ENCODE measurements at regions not wholly inside any gene's neighbourhood (a gene's known extent, or its start where the extent isn't known, plus 50 kb on each side); places are given as distances from the start of the nearest gene placed in this dataset.

GRCh38 chr18:69239849-69240674 is 160.6 kb upstream of the DOK6 start:
- Histone ChIP-seq H3K36me3 (ENCODE audit: insufficient read depth, low read length) (no peaks in the 10 kb centered on the region), H2AFZ (ENCODE audit: low read depth, low read length) (no peak overlapping the region), H4K20me1 (ENCODE audit: insufficient read depth, low read length) (no peaks in the 10 kb centered on the region), H3K27me3 (ENCODE audit: insufficient read depth, low read length, poor library complexity) (no peaks in the 10 kb centered on the region), H3K9me3 (ENCODE audit: insufficient read depth, low read length, severe bottlenecking) (no peaks in the 10 kb centered on the region), H3K4me3 (ENCODE audit: low read depth in 1 of 2, low read length in 2 of 2) (no peak overlapping the region), H3K4me1 (ENCODE audit: insufficient read depth, low read length) (no peaks in the 10 kb centered on the region), H3K9ac (ENCODE audit: low read depth, low read length) (no peak overlapping the region), H3K4me2 (ENCODE audit: insufficient read depth, low read length) (no peak overlapping the region), H3K79me2 (ENCODE audit: insufficient read depth, low read length) (no peaks in the 10 kb centered on the region), H3K27ac (ENCODE audit: low read length) (no peak overlapping the region)
- TF ChIP-seq EZH2 (IDR thresholded peaks at IDR 0.05; ENCODE audit: borderline replicate concordance, low read depth, low read length, severe bottlenecking), result no peak
- no peak for TF ChIP-seq CTCF (IDR thresholded peaks at IDR 0.05; ENCODE audit: borderline replicate concordance, extremely low read depth, low read length, poor library complexity, severe bottlenecking)
- ATAC-seq (ENCODE audit: insufficient read depth, low read depth) (no peak), DNase-seq (no peak)

- Histone ChIP-seq H2AFZ (ENCODE audit: low read depth, low read length) (no peak overlapping the region), H3K79me2 (ENCODE audit: insufficient read depth, low read length) (no peaks in the 10 kb centered on the region), H3K9me3 (ENCODE audit: insufficient read depth, low read length, severe bottlenecking) (no peaks in the 10 kb centered on the region), H3K4me1 (ENCODE audit: insufficient read depth, low read length) (no peaks in the 10 kb centered on the region), H3K27me3 (ENCODE audit: insufficient read depth, low read length, poor library complexity) (no peaks in the 10 kb centered on the region), H3K27ac (ENCODE audit: low read length) (no peak overlapping the region), H3K4me3 (ENCODE audit: low read depth in 1 of 2, low read length in 2 of 2) (no peak overlapping the region), H3K9ac (ENCODE audit: low read depth, low read length) (no peak overlapping the region), H4K20me1 (ENCODE audit: insufficient read depth, low read length) (no peaks in the 10 kb centered on the region), H3K4me2 (ENCODE audit: insufficient read depth, low read length) (no peak overlapping the region), H3K36me3 (ENCODE audit: insufficient read depth, low read length) (no peaks in the 10 kb centered on the region)
- TF ChIP-seq CTCF (IDR thresholded peaks at IDR 0.05; ENCODE audit: borderline replicate concordance, extremely low read depth, low read length, poor library complexity, severe bottlenecking), result no peak
- no peak for TF ChIP-seq EZH2 (IDR thresholded peaks at IDR 0.05; ENCODE audit: borderline replicate concordance, low read depth, low read length, severe bottlenecking)
- ATAC-seq (ENCODE audit: insufficient read depth, low read depth) (no peak), DNase-seq (no peak)
Observed at GRCh38 chr18:69246027-69246426, 154.7 kb upstream of the DOK6 start.

- Histone ChIP-seq H3K4me2 (ENCODE audit: insufficient read depth, low read length) (no peak overlapping the region), H2AFZ (ENCODE audit: low read depth, low read length) (no peak overlapping the region), H3K4me3 (ENCODE audit: low read depth in 1 of 2, low read length in 2 of 2) (no peak overlapping the region)
Observed at GRCh38 chr18:69250305-69251151, 150.2 kb upstream of the DOK6 start.

More at GRCh38 chr18:69250305-69251151, 150.2 kb upstream of the DOK6 start:
- H3K27ac ChIP-seq (ENCODE audit: low read length), result no peak overlapping the region
- no peaks in the 10 kb centered on the region for H3K27me3 ChIP-seq (ENCODE audit: insufficient read depth, low read length, poor library complexity)
- no peaks in the 10 kb centered on the region for H3K9me3 ChIP-seq (ENCODE audit: insufficient read depth, low read length, severe bottlenecking)
- DNase-seq (no peak), ATAC-seq (ENCODE audit: insufficient read depth, low read depth) (no peak)
- no peaks in the 10 kb centered on the region for H3K79me2 ChIP-seq (ENCODE audit: insufficient read depth, low read length)
- no peaks in the 10 kb centered on the region for H4K20me1 ChIP-seq (ENCODE audit: insufficient read depth, low read length)
- no peaks in the 10 kb centered on the region for H3K4me1 ChIP-seq (ENCODE audit: insufficient read depth, low read length)
- no peaks in the 10 kb centered on the region for H3K36me3 ChIP-seq (ENCODE audit: insufficient read depth, low read length)
- no peak overlapping the region for H3K9ac ChIP-seq (ENCODE audit: low read depth, low read length)
- TF ChIP-seq CTCF (IDR thresholded peaks at IDR 0.05; ENCODE audit: borderline replicate concordance, extremely low read depth, low read length, poor library complexity, severe bottlenecking), result no peak
- TF ChIP-seq EZH2 (IDR thresholded peaks at IDR 0.05; ENCODE audit: borderline replicate concordance, low read depth, low read length, severe bottlenecking), result no peak
